ENCODE measurements at regions not wholly inside any gene's neighbourhood (a gene's known extent, or its start where the extent isn't known, plus 50 kb on each side); places are given as distances from the start of the nearest gene placed in this dataset.

DNA sequence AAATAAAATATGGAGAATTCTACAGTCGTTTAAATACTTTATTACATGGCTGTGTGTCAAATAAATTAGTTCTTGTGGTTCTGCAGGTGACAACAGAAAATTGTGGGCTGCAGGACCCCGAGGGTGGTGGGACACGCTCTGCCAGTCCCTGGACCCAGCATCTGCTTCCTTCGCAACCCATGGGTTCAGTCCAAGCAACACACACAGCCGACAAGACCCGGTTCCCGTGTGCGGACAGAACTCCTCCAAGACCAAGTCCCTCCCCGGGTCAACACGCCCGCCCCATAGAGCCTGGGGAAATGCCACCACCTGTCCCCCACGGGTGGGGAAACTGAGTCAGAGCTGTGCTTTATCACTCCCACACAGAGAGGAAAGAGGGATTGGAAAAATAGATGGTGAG is 238.9 kb downstream of the BRD1 start:
- Histone ChIP-seq H3K4me1 (no peaks in the 10 kb centered on the region), H3K27me3 (no peaks in the 10 kb centered on the region), H3K9me3 (no peaks in the 10 kb centered on the region), H3K27ac (no peak overlapping the region), H3K4me3 (no peak overlapping the region), H3K36me3 (no peaks in the 10 kb centered on the region)
- TF ChIP-seq, protein P1, sequence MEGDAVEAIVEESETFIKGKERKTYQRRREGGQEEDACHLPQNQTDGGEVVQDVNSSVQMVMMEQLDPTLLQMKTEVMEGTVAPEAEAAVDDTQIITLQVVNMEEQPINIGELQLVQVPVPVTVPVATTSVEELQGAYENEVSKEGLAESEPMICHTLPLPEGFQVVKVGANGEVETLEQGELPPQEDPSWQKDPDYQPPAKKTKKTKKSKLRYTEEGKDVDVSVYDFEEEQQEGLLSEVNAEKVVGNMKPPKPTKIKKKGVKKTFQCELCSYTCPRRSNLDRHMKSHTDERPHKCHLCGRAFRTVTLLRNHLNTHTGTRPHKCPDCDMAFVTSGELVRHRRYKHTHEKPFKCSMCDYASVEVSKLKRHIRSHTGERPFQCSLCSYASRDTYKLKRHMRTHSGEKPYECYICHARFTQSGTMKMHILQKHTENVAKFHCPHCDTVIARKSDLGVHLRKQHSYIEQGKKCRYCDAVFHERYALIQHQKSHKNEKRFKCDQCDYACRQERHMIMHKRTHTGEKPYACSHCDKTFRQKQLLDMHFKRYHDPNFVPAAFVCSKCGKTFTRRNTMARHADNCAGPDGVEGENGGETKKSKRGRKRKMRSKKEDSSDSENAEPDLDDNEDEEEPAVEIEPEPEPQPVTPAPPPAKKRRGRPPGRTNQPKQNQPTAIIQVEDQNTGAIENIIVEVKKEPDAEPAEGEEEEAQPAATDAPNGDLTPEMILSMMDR (IDR thresholded peaks at IDR 0.05), result no peak
- DNase-seq (ENCODE audit: low spot score), result no peak

DNA sequence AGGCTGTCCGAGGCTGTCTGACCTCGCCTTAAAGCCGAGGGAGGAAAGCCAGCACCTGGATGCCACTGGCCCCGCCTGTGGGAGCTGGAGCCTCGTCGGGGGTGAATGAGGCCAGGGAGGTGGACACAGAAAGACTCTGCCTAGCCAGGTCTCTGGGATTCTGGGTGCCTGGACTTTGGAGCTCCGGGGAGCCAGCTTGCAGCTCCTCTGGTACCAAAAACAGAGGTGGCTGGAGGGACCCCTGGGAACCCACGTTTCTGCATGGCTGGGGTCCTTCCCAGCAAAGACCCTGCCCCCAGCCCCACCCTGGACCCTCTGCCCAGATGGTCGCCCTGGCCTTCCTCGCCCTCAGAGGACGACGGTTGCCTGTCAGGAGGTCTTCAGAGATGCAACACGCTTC is 239.7 kb downstream of the BRD1 start:
- no peaks in the 10 kb centered on the region for H3K9me3 ChIP-seq
- H3K27ac ChIP-seq, result no peak overlapping the region
- no peak for DNase-seq (ENCODE audit: low spot score)
- H3K4me3 ChIP-seq, result no peak overlapping the region
- H3K36me3 ChIP-seq, result no peaks in the 10 kb centered on the region
- H3K4me1 ChIP-seq, result no peaks in the 10 kb centered on the region
- TF ChIP-seq, protein P1 (IDR thresholded peaks at IDR 0.05), result no peak
- H3K27me3 ChIP-seq, result no peaks in the 10 kb centered on the region

DNA sequence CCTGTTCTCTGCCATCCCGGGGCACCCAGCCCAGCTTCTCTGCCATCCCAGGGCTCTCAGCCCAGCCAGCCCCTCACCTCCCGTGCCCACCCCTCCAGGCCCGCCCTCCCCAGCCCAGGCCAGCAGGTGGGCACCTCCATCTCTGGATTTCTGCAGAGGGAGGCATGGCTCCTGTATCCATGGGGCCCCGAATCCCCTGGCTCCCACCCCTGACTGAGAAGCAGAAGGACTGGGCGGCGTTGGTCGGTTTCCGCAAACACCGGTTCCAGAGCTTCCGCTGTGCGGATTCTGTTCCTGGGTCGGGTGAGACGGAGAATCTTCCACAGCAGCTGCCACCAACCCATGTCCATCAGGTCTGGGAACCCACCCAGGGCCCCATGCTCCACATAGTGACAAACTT is 240.3 kb downstream of the BRD1 start:
- TF ChIP-seq, protein P1 (IDR thresholded peaks at IDR 0.05), result no peak
- H3K9me3 ChIP-seq, result no peaks in the 10 kb centered on the region
- no peaks in the 10 kb centered on the region for H3K36me3 ChIP-seq
- DNase-seq (ENCODE audit: low spot score), result no peak
- H3K4me1 ChIP-seq, result no peaks in the 10 kb centered on the region
- no peak overlapping the region for H3K4me3 ChIP-seq
- H3K27ac ChIP-seq, result no peak overlapping the region
- H3K27me3 ChIP-seq, result no peaks in the 10 kb centered on the region

DNA sequence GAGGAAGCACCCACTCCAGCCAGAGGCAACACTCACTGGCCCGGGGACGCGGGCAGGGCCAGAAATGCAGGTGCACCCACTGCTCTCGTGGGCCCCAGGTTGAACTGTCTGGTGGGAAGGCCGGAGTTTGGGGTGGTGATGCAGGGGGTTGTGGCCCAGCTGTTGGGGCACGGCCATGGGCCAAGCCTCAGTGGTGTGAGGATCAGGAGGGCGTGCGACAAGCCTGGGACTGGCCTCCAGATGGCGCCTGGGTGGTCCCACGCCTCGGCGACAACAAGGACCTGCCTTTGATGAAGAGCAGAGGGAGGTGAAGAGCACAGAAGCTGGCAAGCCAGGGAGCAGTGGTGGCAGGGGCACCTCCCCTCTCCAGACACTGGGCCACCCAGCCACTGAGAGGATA is 240.8 kb downstream of the BRD1 start:
- H3K27ac ChIP-seq, result no peak overlapping the region
- DNase-seq (ENCODE audit: low spot score), result no peak
- H3K27me3 ChIP-seq, result no peaks in the 10 kb centered on the region
- TF ChIP-seq, protein P1 (IDR thresholded peaks at IDR 0.05), result no peak
- no peaks in the 10 kb centered on the region for H3K9me3 ChIP-seq
- no peaks in the 10 kb centered on the region for H3K4me1 ChIP-seq
- no peak overlapping the region for H3K4me3 ChIP-seq
- no peaks in the 10 kb centered on the region for H3K36me3 ChIP-seq

DNA sequence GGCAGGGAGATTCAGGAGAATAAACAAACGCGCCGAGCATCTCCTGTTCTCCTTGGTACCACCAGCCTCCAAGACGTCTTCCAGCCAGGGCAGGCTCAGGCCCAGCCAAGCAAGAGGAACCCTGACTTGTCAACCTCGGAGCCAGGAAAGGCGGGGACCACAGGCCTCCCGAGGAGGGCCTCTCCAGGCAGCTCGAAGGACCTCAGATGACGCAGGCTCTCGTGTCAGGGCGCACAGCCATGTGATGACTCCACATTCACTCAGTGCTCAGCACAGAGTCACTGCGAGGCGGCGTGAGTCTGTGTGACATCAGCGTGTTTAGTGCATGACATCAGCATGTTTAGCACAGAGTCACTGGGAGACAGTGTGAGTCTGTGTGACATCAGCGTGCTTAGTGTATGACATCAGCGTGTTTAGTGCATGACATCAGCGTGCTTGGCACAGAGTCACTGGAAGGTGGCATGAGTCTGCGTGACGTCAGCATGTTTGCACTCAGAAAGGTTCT is 241.4 kb downstream of the BRD1 start:
- H3K27me3 ChIP-seq, result no peaks in the 10 kb centered on the region
- no peaks in the 10 kb centered on the region for H3K4me1 ChIP-seq
- H3K9me3 ChIP-seq, result no peaks in the 10 kb centered on the region
- H3K36me3 ChIP-seq, result no peaks in the 10 kb centered on the region
- no peak overlapping the region for H3K4me3 ChIP-seq
- TF ChIP-seq, protein P1 (IDR thresholded peaks at IDR 0.05), result no peak
- H3K27ac ChIP-seq, result no peak overlapping the region
- DNase-seq (ENCODE audit: low spot score), result no peak

DNA sequence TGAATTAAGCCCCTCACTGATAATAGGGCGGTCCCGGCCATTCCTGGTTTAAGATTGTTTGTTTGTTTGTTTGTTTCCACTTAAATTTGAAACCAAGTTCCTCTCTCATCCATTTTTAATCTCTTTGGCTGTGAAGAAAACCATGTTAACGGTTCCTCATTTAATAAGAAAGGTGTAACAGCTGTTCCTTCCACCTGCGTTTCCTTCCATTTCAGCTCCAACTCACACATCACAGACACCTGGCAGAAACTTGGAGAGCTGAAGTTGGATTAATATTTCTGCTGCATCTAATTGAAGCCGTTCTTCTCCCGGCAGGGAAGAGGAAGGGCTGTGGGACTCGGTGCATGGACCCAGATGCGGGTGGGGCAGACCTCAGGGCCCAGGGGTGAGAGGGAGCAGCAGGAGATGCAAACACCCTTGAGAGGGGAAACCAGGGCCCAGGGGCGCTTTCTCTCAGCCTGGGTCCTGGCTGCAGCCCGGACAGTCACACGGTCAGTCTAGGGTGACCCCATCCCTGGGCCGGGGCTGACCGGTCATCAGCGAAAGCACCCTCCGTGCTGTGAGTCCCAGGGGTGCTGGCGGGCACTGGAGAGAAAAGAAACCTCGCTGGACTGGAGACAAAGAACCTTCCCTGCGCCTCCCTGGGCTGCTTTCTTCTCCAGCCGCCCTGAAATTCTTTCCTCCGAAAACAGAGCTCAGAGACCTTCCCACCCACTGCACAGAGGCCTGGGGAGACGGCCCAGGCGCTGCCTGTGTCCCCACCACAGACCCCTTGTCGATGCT is 242.0 kb downstream of the BRD1 start:
- Histone ChIP-seq H3K36me3 (no peaks in the 10 kb centered on the region), H3K4me3 (no peak overlapping the region), H3K9me3 (no peaks in the 10 kb centered on the region), H3K27ac (no peak overlapping the region), H3K4me1 (no peaks in the 10 kb centered on the region), H3K27me3 (no peaks in the 10 kb centered on the region)
- TF ChIP-seq, protein P1 (IDR thresholded peaks at IDR 0.05), result no peak
- DNase-seq (ENCODE audit: low spot score), result no peak

All from right atrium auricular region (tissue), 2 donors.